Esophagus muscularis mucosa (tissue), 4 donors: ENCODE measurements at regions not wholly inside any gene's neighbourhood (a gene's known extent, or its start where the extent isn't known, plus 50 kb on each side); places are given as distances from the start of the nearest gene placed in this dataset.

Experiments
- DNase-seq: peaks from one replicate; pipeline ENCODE4 v3.0.0-alpha.2; 2017; ENCODE audit errors: extremely low spot score
- H3K27ac ChIP-seq, 4 donors: fragments of 200-600 bp; sonication (generic); replicated peaks in 1 of 4; 1 replicate in 3 of 4; 2 replicates in 1 of 4; pipeline ENCODE4 v1.5.1; 2016 to 2019; ENCODE audit warnings: mild to moderate bottlenecking in 1 of 4
- H3K27me3 ChIP-seq, 4 donors: fragments of 200-600 bp; sonication (generic); one replicate each; pipeline versions ENCODE4 v1.5.1 to v1.6.0; 2016 to 2019
- H3K36me3 ChIP-seq, 4 donors: fragments of 200-600 bp; sonication (generic); one replicate each; pipeline ENCODE4 v1.5.1; 2016 to 2019
- H3K4me1 ChIP-seq, 4 donors: fragments of 200-600 bp; sonication (generic); one replicate each; pipeline ENCODE4 v1.5.1; 2016 to 2019
- H3K4me3 ChIP-seq, 4 donors: fragments of 200-600 bp; sonication (generic); 1 replicate in 2 of 4; 2 replicates in 2 of 4; pipeline ENCODE4 v1.5.1; 2016 to 2019; ENCODE audit warnings: mild to moderate bottlenecking in 4 of 4, moderate library complexity in 1 of 4
- H3K9me3 ChIP-seq, 4 donors: fragments of 200-600 bp; sonication (generic); 1 replicate in 3 of 4; 2 replicates in 1 of 4; pipeline ENCODE4 v1.5.1; 2016 to 2019
- CTCF ChIP-seq, 3 experiments: fragments of 200-600 bp in 2 of 3; fragments of 450-650 bp in 1 of 3; sonication (generic) in 2 of 3; IDR thresholded peaks; one replicate each; pipeline ENCODE4 v1.5.1; 2017 to 2019; ENCODE audit warnings: antibody characterized with exemption in 3 of 3, mild to moderate bottlenecking in 2 of 3, moderate library complexity in 1 of 3
- EP300 ChIP-seq: sonication (generic); formaldehyde crosslinking; IDR thresholded peaks from one replicate; pipeline ENCODE4 v1.6.1; 2017; ENCODE audit warnings: antibody characterized with exemption
- POLR2A ChIP-seq: fragments of 450-650 bp; IDR thresholded peaks from one replicate; pipeline ENCODE4 v1.6.1; 2017; ENCODE audit warnings: antibody characterized with exemption, moderate library complexity, mild to moderate bottlenecking, low read depth
- POLR2AphosphoS5 ChIP-seq, 2 donors: sonication (generic); formaldehyde crosslinking; IDR thresholded peaks; one replicate each; pipeline ENCODE4 v1.6.1; 2017; ENCODE audit warnings: antibody characterized with exemption in 2 of 2
- WGBS: methylation state at CpG from one replicate; pipeline ENCODE4 v1.1.5; 2018; 5-methylcytosine and 5-hydroxymethylcytosine counted together
- intact Hi-C: fragments of 100-400 bp; cut with DNase I; formaldehyde crosslinking; loops from one replicate; pipeline ENCODE4 v1.15.1; 2023

GRCh38 chr14:37726708-37727107, 131.3 kb downstream of the TTC6 start:
- intact Hi-C loops = no loop called here
- Histone ChIP-seq H3K27me3 (no peaks in the 10 kb centered on the region), H3K4me3 (no peak overlapping the region), H3K36me3 (no peaks in the 10 kb centered on the region), H3K4me1 (no peaks in the 10 kb centered on the region), H3K27ac (no peak overlapping the region), H3K9me3 (no peaks in the 10 kb centered on the region)
- no peak for DNase-seq
- no peak for TF ChIP-seq EP300
- TF ChIP-seq POLR2AphosphoS5 (IDR thresholded peaks at IDR 0.05) = no peak
- no peak for TF ChIP-seq POLR2A
- TF ChIP-seq CTCF (IDR thresholded peaks at IDR 0.05) = no peak

DNA sequence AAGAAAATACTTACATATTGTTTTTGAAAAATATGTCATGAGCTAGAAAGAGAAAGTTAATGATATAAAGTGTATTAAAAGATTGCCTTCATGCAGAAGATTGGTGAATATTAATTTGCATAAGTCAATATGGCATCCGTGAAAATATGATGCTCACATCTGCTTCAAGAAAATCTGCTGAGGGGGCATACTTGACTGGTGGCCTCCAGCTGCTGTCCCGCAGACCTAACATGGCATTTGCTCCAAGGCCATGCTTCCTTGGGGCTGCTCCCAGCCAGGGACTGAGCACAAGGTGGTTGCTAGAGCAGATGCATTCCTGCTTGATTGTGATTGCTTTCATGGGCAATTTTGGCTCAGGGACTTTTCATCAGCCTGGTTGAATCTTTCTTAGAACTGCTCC, 133.8 kb downstream of the TTC6 start:
- 81% methylated on average over 2 of the region's 2 CpGs for WGBS
- intact Hi-C loops = no loop called here
- Histone ChIP-seq H3K9me3 (no peaks in the 10 kb centered on the region), H3K27me3 (no peaks in the 10 kb centered on the region), H3K36me3 (no peaks in the 10 kb centered on the region), H3K27ac (no peak overlapping the region), H3K4me1 (no peaks in the 10 kb centered on the region), H3K4me3 (no peak overlapping the region)
- TF ChIP-seq CTCF (IDR thresholded peaks at IDR 0.05) (no peak), EP300 (no peak), POLR2A (no peak), POLR2AphosphoS5 (IDR thresholded peaks at IDR 0.05) (no peak)
- DNase-seq = no peak

- intact Hi-C loops = no loop called here
- 60% methylated on average over 4 of the region's 4 CpGs for WGBS
Observed at GRCh38 chr14:37731094-37731493, 135.7 kb downstream of the TTC6 start.

GRCh38 chr14:37745657-37746056, 150.2 kb downstream of the TTC6 start:
- H3K4me1 ChIP-seq = no peaks in the 10 kb centered on the region
- H3K27me3 ChIP-seq = no peaks in the 10 kb centered on the region
- no peaks in the 10 kb centered on the region for H3K36me3 ChIP-seq
- WGBS = 85% methylated on average over 2 of the region's 2 CpGs
- no peaks in the 10 kb centered on the region for H3K9me3 ChIP-seq
- no peak for DNase-seq
- intact Hi-C loops = no loop called here
- H3K27ac ChIP-seq = no peak overlapping the region
- TF ChIP-seq CTCF (IDR thresholded peaks at IDR 0.05) = no peak
- TF ChIP-seq POLR2AphosphoS5 (IDR thresholded peaks at IDR 0.05) = no peak
- no peak overlapping the region for H3K4me3 ChIP-seq

More at GRCh38 chr14:37731094-37731493, 135.7 kb downstream of the TTC6 start:
- Histone ChIP-seq H3K36me3 (no peaks in the 10 kb centered on the region), H3K27me3 (no peaks in the 10 kb centered on the region), H3K4me1 (no peaks in the 10 kb centered on the region), H3K27ac (no peak overlapping the region), H3K4me3 (no peak overlapping the region), H3K9me3 (no peaks in the 10 kb centered on the region)
- DNase-seq = no peak
- TF ChIP-seq CTCF (IDR thresholded peaks at IDR 0.05) (no peak), POLR2AphosphoS5 (IDR thresholded peaks at IDR 0.05) (no peak), EP300 (no peak), POLR2A (no peak)

DNA sequence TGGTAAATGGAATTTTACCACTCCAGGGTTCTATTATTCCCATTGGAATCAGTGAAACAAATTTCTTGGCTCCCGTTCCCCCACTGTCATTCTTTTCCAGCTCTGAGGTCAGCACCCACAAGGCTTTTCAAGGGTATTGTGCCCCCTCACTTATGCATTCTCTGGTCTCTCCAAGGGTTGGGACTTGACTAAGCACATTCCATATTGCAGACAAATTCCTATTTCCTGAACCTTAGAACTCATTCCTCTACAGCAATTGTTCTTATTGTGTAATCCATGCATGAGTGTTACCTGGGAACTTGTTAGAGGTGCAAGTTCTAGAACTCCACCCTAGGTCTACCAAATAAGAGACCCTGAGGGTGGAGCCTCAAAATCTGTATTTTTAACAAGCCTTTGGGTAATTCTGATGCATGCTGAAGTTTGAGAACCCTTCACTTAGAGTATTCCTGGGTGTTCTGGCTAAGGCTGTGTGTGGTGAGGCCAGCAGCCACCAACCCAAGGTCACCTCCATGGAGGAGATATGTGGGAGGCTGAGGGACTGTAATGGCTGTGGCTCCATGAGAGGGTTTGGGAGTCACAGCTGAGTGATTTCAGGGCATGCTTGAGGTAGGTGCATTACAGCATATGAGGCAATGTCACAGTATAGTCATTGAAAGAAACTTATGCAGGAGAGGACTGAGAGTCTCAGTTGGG, 150.9 kb downstream of the TTC6 start:
- DNase-seq = no peak
- no peak overlapping the region for H3K27ac ChIP-seq
- no peaks in the 10 kb centered on the region for H3K4me1 ChIP-seq
- no peak for TF ChIP-seq EP300
- no peak for TF ChIP-seq POLR2A
- no peak for TF ChIP-seq CTCF (IDR thresholded peaks at IDR 0.05)
- TF ChIP-seq POLR2AphosphoS5 (IDR thresholded peaks at IDR 0.05) = no peak
- no peaks in the 10 kb centered on the region for H3K27me3 ChIP-seq
- intact Hi-C loops = no loop called here
- no peak overlapping the region for H3K4me3 ChIP-seq
- no peaks in the 10 kb centered on the region for H3K36me3 ChIP-seq
- 95% methylated on average over 1 of the region's 1 CpG for WGBS
- H3K9me3 ChIP-seq = no peaks in the 10 kb centered on the region
